Stomach smooth muscle (tissue), 2 donors: ENCODE measurements at regions not wholly inside any gene's neighbourhood (a gene's known extent, or its start where the extent isn't known, plus 50 kb on each side); places are given as distances from the start of the nearest gene placed in this dataset.

Experiments used
- H3K27ac ChIP-seq: one replicate; pipeline ENCODE4 v1.7.0; 2013; ENCODE audit warnings: mild to moderate bottlenecking, low read length, inconsistent platforms
- H3K27me3 ChIP-seq, 2 donors: one replicate each; pipeline ENCODE4 v1.7.0; 2013; ENCODE audit warnings: low read length in 2 of 2; ENCODE audit not compliant: insufficient read depth in 2 of 2, control insufficient read depth in 1 of 2
- H3K36me3 ChIP-seq, 2 donors: one replicate each; pipeline ENCODE4 v1.7.0; 2013; ENCODE audit warnings: low read length in 2 of 2; ENCODE audit not compliant: control insufficient read depth in 2 of 2, insufficient read depth in 2 of 2
- H3K4me1 ChIP-seq: one replicate; pipeline ENCODE4 v1.7.0; 2013; ENCODE audit warnings: low read length; ENCODE audit not compliant: control insufficient read depth, insufficient read depth
- H3K4me3 ChIP-seq, 2 donors: one replicate each; pipeline ENCODE4 v1.7.0; 2013; ENCODE audit warnings: low read length in 2 of 2
- H3K9ac ChIP-seq, 2 donors: one replicate each; pipeline ENCODE4 v1.7.0; 2013; ENCODE audit warnings: low read length in 2 of 2, mild to moderate bottlenecking in 1 of 2
- H3K9me3 ChIP-seq, 2 donors: one replicate each; pipeline ENCODE4 v1.7.0; 2013; ENCODE audit warnings: low read length in 2 of 2; ENCODE audit not compliant: control insufficient read depth in 2 of 2
- donor health status: healthy.
- donor health status: Pancreatic carcinoma.

- Histone ChIP-seq H3K9me3 (no peaks in the 10 kb centered on the region), H3K4me3 (no peak overlapping the region), H3K27ac (no peak overlapping the region), H3K9ac (no peak overlapping the region), H3K4me1 (no peaks in the 10 kb centered on the region), H3K27me3 (peaks cover 12 to 14% of the 10 kb centered on the region in 2 donors), H3K36me3 (no peaks in the 10 kb centered on the region)
Measured at GRCh38 chr16:86739808-86740207, 161.5 kb downstream of the FOXL1 start.

GRCh38 chr16:86740298-86740697 is 161.9 kb downstream of the FOXL1 start:
- Histone ChIP-seq H3K9ac (no peak overlapping the region), H3K4me3 (no peak overlapping the region), H3K27me3 (peaks cover 9 to 14% of the 10 kb centered on the region in 2 donors), H3K27ac (no peak overlapping the region), H3K9me3 (no peaks in the 10 kb centered on the region), H3K36me3 (no peaks in the 10 kb centered on the region), H3K4me1 (no peaks in the 10 kb centered on the region)

GRCh38 chr16:86740906-86741799 is 162.8 kb downstream of the FOXL1 start:
- Histone ChIP-seq H3K4me1 (no peaks in the 10 kb centered on the region), H3K9ac (no peak overlapping the region), H3K4me3 (peak overlapping the region in 1 of 2 donors; percentile 49), H3K27ac (no peak overlapping the region), H3K36me3 (no peaks in the 10 kb centered on the region), H3K9me3 (no peaks in the 10 kb centered on the region), H3K27me3 (peaks cover 9 to 14% of the 10 kb centered on the region in 2 donors)

GRCh38 chr16:86747761-86748160 is 169.4 kb downstream of the FOXL1 start:
- no peak overlapping the region for H3K27ac ChIP-seq
- H3K36me3 ChIP-seq, result no peaks in the 10 kb centered on the region
- no peaks in the 10 kb centered on the region for H3K27me3 ChIP-seq
- H3K9me3 ChIP-seq, result no peaks in the 10 kb centered on the region
- no peak overlapping the region for H3K9ac ChIP-seq
- H3K4me1 ChIP-seq, result no peaks in the 10 kb centered on the region
- H3K4me3 ChIP-seq, result no peak overlapping the region

GRCh38 chr16:86748652-86749051 is 170.3 kb downstream of the FOXL1 start:
- Histone ChIP-seq H3K9me3 (no peaks in the 10 kb centered on the region), H3K27me3 (no peaks in the 10 kb centered on the region), H3K27ac (no peak overlapping the region), H3K36me3 (no peaks in the 10 kb centered on the region), H3K4me1 (no peaks in the 10 kb centered on the region), H3K9ac (no peak overlapping the region), H3K4me3 (no peak overlapping the region)

GRCh38 chr16:86751076-86752030 is 173.0 kb downstream of the FOXL1 start:
- Histone ChIP-seq H3K27ac (no peak overlapping the region), H3K9ac (no peak overlapping the region), H3K4me1 (no peaks in the 10 kb centered on the region), H3K27me3 (no peaks in the 10 kb centered on the region), H3K36me3 (no peaks in the 10 kb centered on the region), H3K4me3 (no peak overlapping the region), H3K9me3 (no peaks in the 10 kb centered on the region)

GRCh38 chr16:86752582-86753175 is 174.3 kb downstream of the FOXL1 start:
- no peak overlapping the region for H3K9ac ChIP-seq
- no peaks in the 10 kb centered on the region for H3K36me3 ChIP-seq
- no peak overlapping the region for H3K4me3 ChIP-seq
- H3K9me3 ChIP-seq, result no peaks in the 10 kb centered on the region
- no peak overlapping the region for H3K27ac ChIP-seq
- H3K4me1 ChIP-seq, result no peaks in the 10 kb centered on the region
- H3K27me3 ChIP-seq, result peaks cover 5 to 6% of the 10 kb centered on the region in 2 donors

GRCh38 chr16:86753399-86753798 is 175.1 kb downstream of the FOXL1 start:
- no peaks in the 10 kb centered on the region for H3K9me3 ChIP-seq
- peaks cover 6 to 7% of the 10 kb centered on the region in 2 donors for H3K27me3 ChIP-seq
- no peaks in the 10 kb centered on the region for H3K36me3 ChIP-seq
- H3K9ac ChIP-seq, result no peak overlapping the region
- no peak overlapping the region for H3K4me3 ChIP-seq
- H3K27ac ChIP-seq, result no peak overlapping the region
- H3K4me1 ChIP-seq, result no peaks in the 10 kb centered on the region

- Histone ChIP-seq H3K9ac (no peak overlapping the region), H3K9me3 (no peaks in the 10 kb centered on the region), H3K36me3 (no peaks in the 10 kb centered on the region), H3K4me3 (no peak overlapping the region), H3K27ac (no peak overlapping the region), H3K27me3 (peaks cover 14 to 15% of the 10 kb centered on the region in 2 donors), H3K4me1 (no peaks in the 10 kb centered on the region)
Measured at GRCh38 chr16:86755571-86756006, 177.2 kb downstream of the FOXL1 start.

GRCh38 chr16:86756882-86757703 is 178.7 kb downstream of the FOXL1 start:
- peaks cover 26 to 28% of the 10 kb centered on the region in 2 donors for H3K27me3 ChIP-seq
- no peaks in the 10 kb centered on the region for H3K9me3 ChIP-seq
- no peak overlapping the region for H3K4me3 ChIP-seq
- no peak overlapping the region for H3K9ac ChIP-seq
- no peak overlapping the region for H3K27ac ChIP-seq
- H3K4me1 ChIP-seq, result peaks cover 7% of the 10 kb centered on the region
- no peaks in the 10 kb centered on the region for H3K36me3 ChIP-seq
